Subcutaneous abdominal adipose tissue (tissue), 5 donors: ENCODE measurements at regions not wholly inside any gene's neighbourhood (a gene's known extent, or its start where the extent isn't known, plus 50 kb on each side); places are given as distances from the start of the nearest gene placed in this dataset.

Experiments used
- H3K27ac ChIP-seq: one replicate; pipeline ENCODE4 v1.7.0; 2013; ENCODE audit warnings: low read depth, mild to moderate bottlenecking, inconsistent platforms, low read length, moderate library complexity
- H3K27me3 ChIP-seq, 5 donors: one replicate each; pipeline ENCODE4 v1.7.0; 2013; ENCODE audit warnings: low read length in 5 of 5, inconsistent platforms in 1 of 5; ENCODE audit not compliant: control insufficient read depth in 5 of 5, insufficient read depth in 4 of 5
- H3K36me3 ChIP-seq, 5 donors: one replicate each; pipeline ENCODE4 v1.7.0; 2013; ENCODE audit warnings: low read length in 5 of 5; ENCODE audit not compliant: control insufficient read depth in 5 of 5, insufficient read depth in 5 of 5
- H3K4me1 ChIP-seq, 5 donors: one replicate each; pipeline ENCODE4 v1.7.0; 2013; ENCODE audit warnings: low read length in 5 of 5, mild to moderate bottlenecking in 3 of 5, moderate library complexity in 1 of 5; ENCODE audit not compliant: control insufficient read depth in 5 of 5, insufficient read depth in 5 of 5
- H3K4me3 ChIP-seq, 5 donors: one replicate each; pipeline ENCODE4 v1.7.0; 2013; ENCODE audit warnings: low read length in 5 of 5, low read depth in 1 of 5
- H3K9ac ChIP-seq, 5 donors: one replicate each; pipeline ENCODE4 v1.7.0; 2013; ENCODE audit warnings: low read length in 5 of 5, mild to moderate bottlenecking in 4 of 5, moderate library complexity in 3 of 5
- H3K9me3 ChIP-seq, 5 donors: one replicate each; pipeline ENCODE4 v1.7.0; 2013; ENCODE audit warnings: low read length in 5 of 5; ENCODE audit not compliant: control insufficient read depth in 5 of 5
- donor health status: healthy.
- donor health status: healthy.
- donor health status: healthy.
- donor health status: healthy.
- donor health status: healthy.

- Histone ChIP-seq H3K27ac (no peak overlapping the region), H3K9me3 (peaks cover 0 to 12% (median 0%) of the 10 kb centered on the region in 5 donors), H3K9ac (no peak overlapping the region), H3K27me3 (no peaks in the 10 kb centered on the region), H3K36me3 (no peaks in the 10 kb centered on the region), H3K4me3 (no peak overlapping the region), H3K4me1 (no peaks in the 10 kb centered on the region)
These were observed 575.5 kb downstream of the RNF144A start for GRCh38 chr2:7492719-7493118.

GRCh38 chr2:7497178-7497577 is 580.0 kb downstream of the RNF144A start:
- H3K4me1 ChIP-seq = no peaks in the 10 kb centered on the region
- peaks cover 0 to 12% (median 0%) of the 10 kb centered on the region in 5 donors for H3K9me3 ChIP-seq
- no peaks in the 10 kb centered on the region for H3K36me3 ChIP-seq
- no peak overlapping the region for H3K27ac ChIP-seq
- no peaks in the 10 kb centered on the region for H3K27me3 ChIP-seq
- no peak overlapping the region for H3K4me3 ChIP-seq
- no peak overlapping the region for H3K9ac ChIP-seq

DNA sequence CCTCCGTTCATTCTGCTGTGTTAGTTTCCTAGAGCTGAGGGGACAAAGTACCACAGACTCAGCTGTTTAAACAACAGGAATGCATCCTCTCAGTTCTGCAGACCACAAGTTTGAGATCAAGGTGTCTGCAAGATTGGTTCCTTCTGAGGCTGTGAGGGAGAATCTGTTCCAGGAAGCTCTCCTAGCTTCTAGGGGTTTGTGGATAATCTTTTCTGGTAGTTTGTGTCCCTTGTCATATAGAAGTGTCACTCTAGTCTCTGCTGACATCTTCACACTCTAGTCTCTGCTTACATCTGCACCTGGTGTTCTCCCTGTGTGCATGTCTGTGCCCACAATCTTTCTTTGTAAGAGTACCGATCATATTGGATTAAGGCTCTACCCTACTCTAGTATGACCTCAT is 581.8 kb downstream of the RNF144A start:
- no peak overlapping the region for H3K9ac ChIP-seq
- no peaks in the 10 kb centered on the region for H3K27me3 ChIP-seq
- no peak overlapping the region for H3K27ac ChIP-seq
- peaks cover 0 to 7% (median 0%) of the 10 kb centered on the region in 5 donors for H3K9me3 ChIP-seq
- H3K36me3 ChIP-seq = no peaks in the 10 kb centered on the region
- no peak overlapping the region for H3K4me3 ChIP-seq
- no peaks in the 10 kb centered on the region for H3K4me1 ChIP-seq

- Histone ChIP-seq H3K9me3 (no peaks in the 10 kb centered on the region), H3K4me3 (no peak overlapping the region), H3K36me3 (no peaks in the 10 kb centered on the region), H3K27me3 (peaks cover 0 to 2% (median 0%) of the 10 kb centered on the region in 5 donors), H3K4me1 (no peaks in the 10 kb centered on the region), H3K27ac (no peak overlapping the region), H3K9ac (no peak overlapping the region)
These were observed 585.1 kb downstream of the RNF144A start for GRCh38 chr2:7502336-7502735.

- no peak overlapping the region for H3K9ac ChIP-seq
- H3K36me3 ChIP-seq = no peaks in the 10 kb centered on the region
- no peak overlapping the region for H3K27ac ChIP-seq
- H3K4me3 ChIP-seq = no peak overlapping the region
- peaks cover 0 to 3% (median 0%) of the 10 kb centered on the region in 5 donors for H3K27me3 ChIP-seq
- no peaks in the 10 kb centered on the region for H3K4me1 ChIP-seq
- peaks cover 0 to 6% (median 0%) of the 10 kb centered on the region in 5 donors for H3K9me3 ChIP-seq
These were observed 591.2 kb downstream of the RNF144A start for GRCh38 chr2:7508296-7508943.

- Histone ChIP-seq H3K4me1 (no peaks in the 10 kb centered on the region), H3K27me3 (peaks cover 0 to 3% (median 0%) of the 10 kb centered on the region in 5 donors), H3K36me3 (no peaks in the 10 kb centered on the region), H3K4me3 (no peak overlapping the region), H3K9me3 (peaks cover 0 to 6% (median 0%) of the 10 kb centered on the region in 5 donors), H3K9ac (no peak overlapping the region), H3K27ac (no peak overlapping the region)
These were observed 593.1 kb downstream of the RNF144A start for GRCh38 chr2:7510353-7510752.

DNA sequence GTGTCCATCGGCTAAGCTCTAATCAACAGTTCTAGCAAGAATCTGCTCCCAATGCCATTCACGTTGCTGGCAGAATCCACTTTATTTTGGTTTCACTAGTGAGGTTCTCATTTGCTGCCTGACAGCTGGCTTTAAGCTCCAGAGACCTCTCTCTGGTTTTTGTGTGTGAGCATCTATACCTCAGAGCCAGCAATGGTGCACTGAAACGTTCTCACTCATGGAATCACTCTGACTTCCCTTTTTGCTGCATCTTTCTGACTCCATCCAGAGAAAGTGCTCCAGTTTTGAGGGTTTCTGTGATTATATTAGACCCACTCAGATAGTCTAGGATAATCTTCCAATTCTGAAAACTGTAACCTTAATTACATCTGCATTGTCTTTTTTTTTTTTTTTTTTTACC is 596.6 kb downstream of the RNF144A start:
- Histone ChIP-seq H3K4me1 (no peaks in the 10 kb centered on the region), H3K27me3 (no peaks in the 10 kb centered on the region), H3K36me3 (no peaks in the 10 kb centered on the region), H3K9me3 (peaks cover 0 to 6% (median 0%) of the 10 kb centered on the region in 5 donors), H3K27ac (no peak overlapping the region), H3K4me3 (no peak overlapping the region), H3K9ac (no peak overlapping the region)

- H3K9me3 ChIP-seq = peaks cover 0 to 4% (median 0%) of the 10 kb centered on the region in 5 donors
- no peak overlapping the region for H3K4me3 ChIP-seq
- no peak overlapping the region for H3K9ac ChIP-seq
- no peak overlapping the region for H3K27ac ChIP-seq
- no peaks in the 10 kb centered on the region for H3K36me3 ChIP-seq
- no peaks in the 10 kb centered on the region for H3K27me3 ChIP-seq
- no peaks in the 10 kb centered on the region for H3K4me1 ChIP-seq
These were observed 598.1 kb downstream of the RNF144A start for GRCh38 chr2:7515327-7515726.

DNA sequence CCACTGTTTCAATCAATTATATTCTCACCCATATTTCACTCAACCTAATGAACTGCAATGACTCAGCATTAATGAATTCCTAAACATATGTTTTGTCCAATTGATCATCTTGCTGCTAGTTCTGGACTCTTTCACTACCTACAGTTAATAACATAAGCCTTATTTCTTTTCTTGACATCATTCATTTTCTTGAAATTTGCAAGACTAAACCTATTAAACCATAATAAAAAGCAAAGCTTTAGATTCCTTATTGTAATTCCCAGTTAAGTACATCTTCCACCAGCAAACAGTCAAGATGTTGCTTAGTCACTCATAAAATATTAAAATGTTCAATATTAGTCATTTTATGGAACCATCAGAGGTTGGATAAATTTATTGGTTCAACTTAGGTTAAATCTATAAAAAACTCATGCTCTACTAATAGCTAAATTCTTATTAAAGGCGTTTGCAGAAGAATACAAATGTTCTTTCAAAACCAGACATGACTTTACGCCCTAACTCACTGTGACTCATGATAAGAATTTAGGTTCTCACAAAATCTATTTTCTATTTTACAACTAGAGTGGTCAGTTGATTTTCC is 599.4 kb downstream of the RNF144A start:
- no peaks in the 10 kb centered on the region for H3K9me3 ChIP-seq
- no peak overlapping the region for H3K9ac ChIP-seq
- no peak overlapping the region for H3K27ac ChIP-seq
- H3K36me3 ChIP-seq = no peaks in the 10 kb centered on the region
- no peaks in the 10 kb centered on the region for H3K4me1 ChIP-seq
- peaks cover 0 to 3% (median 0%) of the 10 kb centered on the region in 5 donors for H3K27me3 ChIP-seq
- no peak overlapping the region for H3K4me3 ChIP-seq

- H3K27ac ChIP-seq = no peak overlapping the region
These were observed 599.9 kb downstream of the RNF144A start for GRCh38 chr2:7517088-7517487.

More at GRCh38 chr2:7517088-7517487, 599.9 kb downstream of the RNF144A start:
- Histone ChIP-seq H3K4me1 (no peaks in the 10 kb centered on the region), H3K9me3 (no peaks in the 10 kb centered on the region), H3K27me3 (peaks cover 0 to 3% (median 0%) of the 10 kb centered on the region in 5 donors), H3K9ac (no peak overlapping the region), H3K36me3 (no peaks in the 10 kb centered on the region), H3K4me3 (no peak overlapping the region)
